H1 (cell line): ENCODE measurements at regions not wholly inside any gene's neighbourhood (a gene's known extent, or its start where the extent isn't known, plus 50 kb on each side); places are given as distances from the start of the nearest gene placed in this dataset.

Source experiments
- CTCF ChIA-PET: fragments of 300-600 bp; sonication (Branson Sonifier 250); formaldehyde crosslinking; loops from one replicate; lab custom pipeline; 2021; ENCODE audit not compliant: partially characterized antibody; lab: Charles Lee
- POLR2A ChIA-PET: fragments of 300-600 bp; sonication (Branson Sonifier 250); formaldehyde crosslinking; loops from one replicate; lab custom pipeline; 2021; ENCODE audit warnings: inconsistent platforms; ENCODE audit not compliant: partially characterized antibody; lab: Charles Lee
- DNase-seq, 2 experiments: peaks; one replicate each; pipeline versions ENCODE4 v3.0.0 to v3.0.0-alpha.2; 2010 to 2022; ENCODE audit warnings: low spot score in 2 of 2, low read depth in 1 of 2, mixed read lengths in 1 of 2
- FAIRE-seq: peaks from 2 replicates; lab custom pipeline; 2011; peaks lifted over from hg19 to GRCh38; lab: Jason Lieb, UNC
- H2AFZ ChIP-seq: 2 replicates; pipeline ENCODE4 v1.8.1; 2012; ENCODE audit warnings: low read length, inconsistent platforms
- H2AK5ac ChIP-seq: 2 replicates; pipeline ENCODE4 v1.6.1; 2013; ENCODE audit warnings: low read depth, low read length
- H2BK120ac ChIP-seq: replicated peaks from 2 replicates; pipeline ENCODE3; 2013; ENCODE audit warnings: low read depth, low read length, inconsistent platforms
- H2BK12ac ChIP-seq: 2 replicates; pipeline ENCODE4 v1.6.1; 2013; ENCODE audit warnings: low read depth, low read length
- H2BK15ac ChIP-seq: 2 replicates; pipeline ENCODE4 v1.6.1; 2013; ENCODE audit warnings: low read length
- H2BK20ac ChIP-seq: 2 replicates; pipeline ENCODE4 v1.6.1; 2013; ENCODE audit warnings: low read length
- H2BK5ac ChIP-seq: 2 replicates; pipeline ENCODE4 v1.6.1; 2013; ENCODE audit warnings: low read depth, low read length
- H3K14ac ChIP-seq: 2 replicates; pipeline ENCODE4 v1.6.1; 2013; ENCODE audit warnings: inconsistent platforms; ENCODE audit not compliant: insufficient read length
- H3K18ac ChIP-seq: 2 replicates; pipeline ENCODE4 v1.6.1; 2013; ENCODE audit warnings: low read length; ENCODE audit errors: extremely low read depth
- H3K23ac ChIP-seq: 2 replicates; pipeline ENCODE4 v1.6.1; 2013; ENCODE audit warnings: inconsistent platforms; ENCODE audit not compliant: insufficient read length
- H3K23me2 ChIP-seq: 2 replicates; pipeline ENCODE4 v1.6.1; 2013; ENCODE audit warnings: low read depth, low read length
- H3K27ac ChIP-seq: 2 replicates; pipeline ENCODE4 v1.6.1; 2011; ENCODE audit warnings: low read depth, low read length, inconsistent platforms
- H3K27me3 ChIP-seq, 4 experiments: replicated peaks in 1 of 4; 1 replicate in 1 of 4; 2 replicates in 3 of 4; pipeline versions ENCODE4 v1.6.1 to v1.8.1; 2011 to 2013; ENCODE audit warnings: low read length in 3 of 4, mild to moderate bottlenecking in 3 of 4, inconsistent platforms in 2 of 4, mixed read lengths in 2 of 4, moderate library complexity in 1 of 4; ENCODE audit not compliant: control insufficient read depth in 3 of 4, insufficient read depth in 3 of 4; ENCODE audit errors: extremely low read depth in 1 of 4
- H3K36me3 ChIP-seq, 4 experiments: 2 replicates each; pipeline versions ENCODE4 v1.6.1 to v1.8.1; 2011 to 2013; ENCODE audit warnings: mild to moderate bottlenecking in 4 of 4, low read length in 3 of 4, moderate library complexity in 2 of 4, control low read depth in 1 of 4, inconsistent platforms in 1 of 4; ENCODE audit not compliant: insufficient read depth in 4 of 4, control insufficient read depth in 2 of 4
- H3K4ac ChIP-seq: replicated peaks from 2 replicates; pipeline ENCODE3; 2013; ENCODE audit warnings: low read length, low read depth, mixed read lengths, inconsistent platforms; ENCODE audit not compliant: insufficient read length
- H3K4me1 ChIP-seq, 4 experiments: replicated peaks in 1 of 4; 1 replicate in 1 of 4; 2 replicates in 3 of 4; pipeline versions ENCODE4 v1.6.1 to v1.8.1; 2011 to 2013; ENCODE audit warnings: low read length in 3 of 4, inconsistent platforms in 2 of 4, mixed read lengths in 1 of 4; ENCODE audit not compliant: insufficient read depth in 4 of 4, control insufficient read depth in 3 of 4
- H3K4me2 ChIP-seq, 2 experiments: 2 replicates each; pipeline versions ENCODE4 v1.6.1 to v1.8.1; 2011 to 2013; ENCODE audit warnings: low read depth in 2 of 2, low read length in 2 of 2, control low read depth in 1 of 2, inconsistent platforms in 1 of 2, mild to moderate bottlenecking in 1 of 2; ENCODE audit not compliant: insufficient read depth in 1 of 2
- H3K4me3 ChIP-seq, 4 experiments: fragments of 200-600, 300-600 bp in 1 of 4; sonication (generic), shearing (Covaris generic), sonication (Bioruptor Twin) in 1 of 4; 2 replicates each; pipeline versions ENCODE4 v1.5.1 to v1.8.1; 2011 to 2016; ENCODE audit warnings: low read length in 4 of 4, low read depth in 3 of 4, control low read depth in 2 of 4, inconsistent platforms in 2 of 4, mild to moderate bottlenecking in 2 of 4, mixed read lengths in 1 of 4, moderate library complexity in 1 of 4; ENCODE audit not compliant: insufficient read depth in 2 of 4; ENCODE audit errors: extremely low read depth in 1 of 4
- H3K56ac ChIP-seq: replicated peaks from 2 replicates; pipeline ENCODE3; 2013; ENCODE audit warnings: low read depth, mild to moderate bottlenecking, mixed read lengths, low read length, inconsistent platforms; ENCODE audit not compliant: insufficient read length
- H3K79me1 ChIP-seq: 2 replicates; pipeline ENCODE4 v1.6.1; 2013; ENCODE audit warnings: low read depth, low read length, control low read depth
- H3K79me2 ChIP-seq, 2 experiments: 2 replicates each; pipeline versions ENCODE4 v1.6.1 to v1.8.1; 2012 to 2013; ENCODE audit warnings: low read length in 2 of 2, mild to moderate bottlenecking in 2 of 2, inconsistent platforms in 1 of 2; ENCODE audit not compliant: insufficient read depth in 2 of 2, control insufficient read depth in 1 of 2
- H3K9ac ChIP-seq, 4 experiments: replicated peaks in 1 of 4; 1 replicate in 1 of 4; 2 replicates in 3 of 4; pipeline versions ENCODE4 v1.6.1 to v1.8.1; 2011 to 2013; ENCODE audit warnings: low read depth in 3 of 4, low read length in 3 of 4, control low read depth in 2 of 4, mild to moderate bottlenecking in 2 of 4, moderate library complexity in 2 of 4, inconsistent platforms in 1 of 4; ENCODE audit errors: extremely low read depth in 1 of 4
- H3K9me3 ChIP-seq, 2 experiments: 2 replicates each; pipeline versions ENCODE4 v1.6.1 to v1.8.1; 2012 to 2013; ENCODE audit warnings: mild to moderate bottlenecking in 2 of 2, moderate library complexity in 2 of 2, control low read depth in 1 of 2, inconsistent platforms in 1 of 2, low read depth in 1 of 2, low read length in 1 of 2, mixed read lengths in 1 of 2; ENCODE audit not compliant: insufficient read depth in 2 of 2
- H4K20me1 ChIP-seq, 2 experiments: replicated peaks in 1 of 2; 2 replicates each; pipeline versions ENCODE3 to v1.8.1; 2011 to 2013; ENCODE audit warnings: inconsistent platforms in 2 of 2, low read length in 2 of 2, mild to moderate bottlenecking in 1 of 2; ENCODE audit not compliant: insufficient read depth in 2 of 2, control insufficient read depth in 1 of 2
- H4K5ac ChIP-seq: 2 replicates; pipeline ENCODE4 v1.6.1; 2013; ENCODE audit warnings: low read length, low read depth, mixed read lengths, inconsistent platforms; ENCODE audit not compliant: insufficient read length
- H4K8ac ChIP-seq: 2 replicates; pipeline ENCODE4 v1.8.0; 2013; ENCODE audit warnings: mild to moderate bottlenecking, moderate library complexity, low read length, inconsistent platforms; ENCODE audit not compliant: insufficient read depth; ENCODE audit errors: extremely low read depth
- H4K91ac ChIP-seq: replicated peaks from 2 replicates; pipeline ENCODE3; 2013; ENCODE audit warnings: low read length, mixed read lengths, inconsistent platforms; ENCODE audit not compliant: insufficient read length
- MAFK ChIP-seq: IDR thresholded peaks from 2 replicates; pipeline ENCODE4 v1.6.1; 2012; ENCODE audit warnings: low read depth, mild to moderate bottlenecking, improper control_type of control experiment, low read length
- RAD21 ChIP-seq, 2 experiments: IDR thresholded peaks in 1 of 2; conservative IDR thresholded peaks in 1 of 2; 2 replicates each; pipeline ENCODE4 v1.6.1; 2011; ENCODE audit warnings: low read depth in 2 of 2, low read length in 2 of 2, improper control_type of control experiment in 1 of 2, inconsistent platforms in 1 of 2, mild to moderate bottlenecking in 1 of 2, moderate library complexity in 1 of 2
- WGBS, 2 experiments: shearing (Covaris generic) in 1 of 2; methylation state at CpG; one replicate each; pipeline versions ENCODE4 v1.1.6 to v1.1.7; 2013 to 2015; ENCODE audit warnings: low lambda C conversion rate in 2 of 2, mixed read lengths in 2 of 2, inconsistent platforms in 1 of 2, low coverage in 1 of 2, missing lambda C conversion rate in 1 of 2; ENCODE audit not compliant: insufficient replicate concordance in 2 of 2, insufficient coverage in 1 of 2, insufficient read length in 1 of 2; ENCODE audit errors: extremely low coverage in 1 of 2, missing lambda C conversion rate in 1 of 2; 5-methylcytosine and 5-hydroxymethylcytosine counted together
- TF ChIP-seq, protein P1 (sequence below), 3 experiments: IDR thresholded peaks; 1 replicate in 2 of 3; 2 replicates in 1 of 3; pipeline versions ENCODE4 v1.5.1 to v1.6.1; 2011; ENCODE audit warnings: low read length in 3 of 3, mild to moderate bottlenecking in 3 of 3, inconsistent platforms in 2 of 3, low read depth in 1 of 3, moderate library complexity in 1 of 3; ENCODE audit not compliant: insufficient read depth in 1 of 3; ENCODE audit errors: control extremely low read depth in 1 of 3

DNA sequence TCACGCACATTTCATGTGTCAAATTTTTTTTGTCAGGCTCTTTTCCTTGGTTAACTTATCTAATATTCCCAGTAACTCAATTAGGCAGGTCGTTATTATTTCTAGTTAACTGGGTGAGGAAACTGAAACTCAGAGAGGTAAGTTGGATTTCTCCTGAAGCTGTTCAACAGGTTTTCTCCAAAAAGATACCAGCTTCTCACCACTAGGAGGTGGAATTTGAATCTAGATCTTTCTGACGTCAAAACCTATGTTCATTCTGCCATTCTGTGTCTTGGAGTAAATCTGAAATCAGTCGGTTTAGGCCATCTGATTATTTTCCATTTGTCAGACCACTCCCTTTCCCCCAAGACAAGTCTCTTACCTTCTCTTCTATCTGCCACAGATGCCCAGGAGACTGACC, 572.9 kb downstream of the ACTL7B start:
- no peak overlapping the region for H2BK12ac ChIP-seq
- no peaks in the 10 kb centered on the region for H3K27me3 ChIP-seq
- TF ChIP-seq, protein P1, sequence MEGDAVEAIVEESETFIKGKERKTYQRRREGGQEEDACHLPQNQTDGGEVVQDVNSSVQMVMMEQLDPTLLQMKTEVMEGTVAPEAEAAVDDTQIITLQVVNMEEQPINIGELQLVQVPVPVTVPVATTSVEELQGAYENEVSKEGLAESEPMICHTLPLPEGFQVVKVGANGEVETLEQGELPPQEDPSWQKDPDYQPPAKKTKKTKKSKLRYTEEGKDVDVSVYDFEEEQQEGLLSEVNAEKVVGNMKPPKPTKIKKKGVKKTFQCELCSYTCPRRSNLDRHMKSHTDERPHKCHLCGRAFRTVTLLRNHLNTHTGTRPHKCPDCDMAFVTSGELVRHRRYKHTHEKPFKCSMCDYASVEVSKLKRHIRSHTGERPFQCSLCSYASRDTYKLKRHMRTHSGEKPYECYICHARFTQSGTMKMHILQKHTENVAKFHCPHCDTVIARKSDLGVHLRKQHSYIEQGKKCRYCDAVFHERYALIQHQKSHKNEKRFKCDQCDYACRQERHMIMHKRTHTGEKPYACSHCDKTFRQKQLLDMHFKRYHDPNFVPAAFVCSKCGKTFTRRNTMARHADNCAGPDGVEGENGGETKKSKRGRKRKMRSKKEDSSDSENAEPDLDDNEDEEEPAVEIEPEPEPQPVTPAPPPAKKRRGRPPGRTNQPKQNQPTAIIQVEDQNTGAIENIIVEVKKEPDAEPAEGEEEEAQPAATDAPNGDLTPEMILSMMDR (IDR thresholded peaks at IDR 0.05; ENCODE audit: control extremely low read depth in 1 of 3, insufficient read depth in 1 of 3, low read depth in 1 of 3, low read length in 3 of 3), result peak in 2 of 3 experiments; percentile 24 to 49; a peak in 2 of 4 replicates
- peak; percentile 34 to 43 for TF ChIP-seq RAD21 (IDR thresholded peaks at IDR 0.05 in 1 of 2, conservative IDR thresholded peaks at IDR 0.05 in 1 of 2; ENCODE audit: low read depth in 2 of 2, low read length in 2 of 2)
- no peak for TF ChIP-seq MAFK
- 76% methylated on average over 4 of the region's 4 CpGs; no CpG with 5 or more reads in 1 of the 2 experiments for WGBS, 2 experiments
- no peak overlapping the region for H4K8ac ChIP-seq
- no peak overlapping the region for H2AK5ac ChIP-seq
- no peak overlapping the region for H2BK120ac ChIP-seq
- H3K4ac ChIP-seq, result no peak overlapping the region
- DNase-seq (no peak), FAIRE-seq (no peak)
- no peak overlapping the region for H3K4me2 ChIP-seq
- H3K23me2 ChIP-seq, result no peaks in the 10 kb centered on the region
- no peak overlapping the region for H2BK15ac ChIP-seq
- H3K14ac ChIP-seq, result no peak overlapping the region
- no peak overlapping the region for H4K5ac ChIP-seq
- CTCF ChIA-PET, result interaction anchor here (0.6 to 2.7 kb wide), 31 partner anchors 8 to 998 kb away, joined by 3 to 13 read pairs (median 3); no protein-coding TSS in a partner anchor
- H3K36me3 ChIP-seq, result no peaks in the 10 kb centered on the region
- no peaks in the 10 kb centered on the region for H3K79me1 ChIP-seq
- H3K4me1 ChIP-seq, result no peaks in the 10 kb centered on the region
- H4K91ac ChIP-seq, result no peak overlapping the region
- no peak overlapping the region for H3K9ac ChIP-seq
- no peaks in the 10 kb centered on the region for H3K79me2 ChIP-seq
- H3K9me3 ChIP-seq, result no peaks in the 10 kb centered on the region
- H3K4me3 ChIP-seq, result no peak overlapping the region
- POLR2A ChIA-PET, result interaction anchor here (0.6 to 0.7 kb wide), 2 partner anchors 135 to 411 kb away, joined by 3 to 4 read pairs; no protein-coding TSS in a partner anchor
- H4K20me1 ChIP-seq, result no peaks in the 10 kb centered on the region
- H2AFZ ChIP-seq, result no peak overlapping the region
- H3K27ac ChIP-seq, result no peak overlapping the region
- H3K56ac ChIP-seq, result no peak overlapping the region
- H2BK5ac ChIP-seq, result no peak overlapping the region
- no peak overlapping the region for H2BK20ac ChIP-seq
- H3K18ac ChIP-seq, result no peak overlapping the region
- no peak overlapping the region for H3K23ac ChIP-seq
